ENCODE measurements at regions not wholly inside any gene's neighbourhood (a gene's known extent, or its start where the extent isn't known, plus 50 kb on each side); places are given as distances from the start of the nearest gene placed in this dataset.
"Not testable (repeated sequence)": the region's sequence is repeated elsewhere in the genome, so short reads cannot be mapped to it uniquely, and the experiment has no call there.

DNA sequence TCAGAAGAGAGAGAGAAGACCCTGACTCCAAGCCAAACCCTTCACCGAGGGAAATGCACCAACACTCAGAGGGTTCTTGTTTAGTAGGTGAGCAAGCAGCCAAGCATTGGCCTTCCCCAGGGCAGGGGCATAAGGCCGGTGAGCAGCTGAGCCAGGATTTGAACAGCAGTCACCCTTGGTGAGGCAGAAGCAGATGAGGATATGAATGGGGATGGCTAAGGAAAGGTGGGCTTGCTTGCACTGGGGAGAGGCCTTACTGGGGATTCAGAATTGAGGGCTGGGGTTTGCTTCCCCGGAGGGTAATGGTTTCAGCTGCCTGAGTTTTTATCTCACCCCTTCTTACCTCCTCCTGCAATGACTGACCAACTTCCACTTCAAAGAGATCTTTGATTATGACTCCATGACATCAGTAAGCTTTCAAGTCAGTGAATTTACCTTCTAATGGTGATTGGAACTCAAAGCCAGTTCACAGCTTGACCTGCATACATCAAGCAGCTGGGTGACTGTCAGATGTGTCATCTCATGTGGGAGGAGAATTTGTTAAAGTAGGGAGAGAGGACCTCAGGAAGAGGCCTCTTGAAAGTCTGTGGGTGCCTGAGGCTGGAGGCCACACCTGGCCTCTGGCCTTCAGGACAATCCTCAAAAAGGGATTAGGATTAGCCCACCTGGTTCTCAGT is 114.5 kb upstream of the PLGLB2 start:
- FAIRE-seq, result peak; percentile 75
- dilution Hi-C loops (cut with MboI; ENCODE audit: extremely low pct_ligation_motif_present, low sequenced_read_pairs), result not testable (repeated sequence)

DNA sequence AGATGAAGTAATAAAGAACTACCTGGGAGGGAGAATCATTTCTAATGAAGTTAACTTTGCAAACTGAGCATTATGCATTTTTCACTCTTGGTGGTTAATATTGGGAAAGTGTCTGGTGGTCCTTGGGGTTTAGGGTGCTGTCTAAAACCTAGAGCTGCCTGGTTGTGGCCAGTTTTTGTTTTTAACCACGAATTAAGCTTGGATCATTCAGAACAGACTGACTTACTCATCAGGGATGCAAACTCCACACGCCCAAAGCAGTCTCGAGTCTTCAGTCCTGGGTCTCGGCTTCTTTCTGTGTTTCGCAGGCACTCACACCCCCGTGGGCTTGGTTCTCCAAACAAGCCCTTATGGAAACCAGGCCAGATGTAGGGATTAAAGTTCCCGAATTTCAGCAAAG is 113.8 kb upstream of the PLGLB2 start:
- DNase-seq (ENCODE audit: low read depth, low spot score); H4K20me1 ChIP-seq (replicated peaks; ENCODE audit: control insufficient read depth, extremely low read depth, insufficient read depth, low read length); H3K27ac ChIP-seq (ENCODE audit: insufficient read depth, low read depth, low read length); intact Hi-C loops (cut with micrococcal nuclease); H3K27me3 ChIP-seq (ENCODE audit: control insufficient read depth in 2 of 2, insufficient read depth in 2 of 2, low read length in 2 of 2); POLR2A ChIA-PET; H2AFZ ChIP-seq (ENCODE audit: low read depth, low read length); H3K4me3 ChIP-seq (replicated peaks in 1 of 3; ENCODE audit: insufficient read depth in 1 of 3, low read depth in 1 of 3, low read length in 3 of 3); H3K9me3 ChIP-seq (replicated peaks; ENCODE audit: control insufficient read depth, insufficient read depth, low read length); FAIRE-seq; H3K4me2 ChIP-seq (ENCODE audit: insufficient read depth, low read length); H3K9me1 ChIP-seq (replicated peaks; ENCODE audit: control insufficient read depth, extremely low read depth, insufficient read depth, low read length); H3K4me1 ChIP-seq (ENCODE audit: control insufficient read depth, extremely low read depth, insufficient read depth, low read length); BruUV-seq (replicated peaks); H3K79me2 ChIP-seq (ENCODE audit: control insufficient read depth, insufficient read depth, low read length); H3K36me3 ChIP-seq (ENCODE audit: control insufficient read depth in 2 of 2, extremely low read depth in 1 of 2, insufficient read depth in 2 of 2, low read length in 2 of 2); CTCF ChIA-PET; H3K9ac ChIP-seq (replicated peaks; ENCODE audit: extremely low read depth, insufficient read depth, low read length); dilution Hi-C loops (cut with MboI; ENCODE audit: extremely low pct_ligation_motif_present, low sequenced_read_pairs): not testable (repeated sequence)

More for the DNA sequence above, 114.5 kb upstream of the PLGLB2 start:
- H3K9me3 ChIP-seq (replicated peaks; ENCODE audit: control insufficient read depth, insufficient read depth, low read length); H3K9ac ChIP-seq (replicated peaks; ENCODE audit: extremely low read depth, insufficient read depth, low read length); H3K4me2 ChIP-seq (ENCODE audit: insufficient read depth, low read length); H3K4me3 ChIP-seq (replicated peaks in 1 of 3; ENCODE audit: insufficient read depth in 1 of 3, low read depth in 1 of 3, low read length in 3 of 3); POLR2A ChIA-PET; H4K20me1 ChIP-seq (replicated peaks; ENCODE audit: control insufficient read depth, extremely low read depth, insufficient read depth, low read length); H3K27me3 ChIP-seq (ENCODE audit: control insufficient read depth in 2 of 2, insufficient read depth in 2 of 2, low read length in 2 of 2); DNase-seq (ENCODE audit: low read depth, low spot score); BruUV-seq (replicated peaks); H3K27ac ChIP-seq (ENCODE audit: insufficient read depth, low read depth, low read length); H3K36me3 ChIP-seq (ENCODE audit: control insufficient read depth in 2 of 2, extremely low read depth in 1 of 2, insufficient read depth in 2 of 2, low read length in 2 of 2); H2AFZ ChIP-seq (ENCODE audit: low read depth, low read length); H3K9me1 ChIP-seq (replicated peaks; ENCODE audit: control insufficient read depth, extremely low read depth, insufficient read depth, low read length); H3K4me1 ChIP-seq (ENCODE audit: control insufficient read depth, extremely low read depth, insufficient read depth, low read length); intact Hi-C loops (cut with micrococcal nuclease); H3K79me2 ChIP-seq (ENCODE audit: control insufficient read depth, insufficient read depth, low read length); CTCF ChIA-PET: not testable (repeated sequence)

DNA sequence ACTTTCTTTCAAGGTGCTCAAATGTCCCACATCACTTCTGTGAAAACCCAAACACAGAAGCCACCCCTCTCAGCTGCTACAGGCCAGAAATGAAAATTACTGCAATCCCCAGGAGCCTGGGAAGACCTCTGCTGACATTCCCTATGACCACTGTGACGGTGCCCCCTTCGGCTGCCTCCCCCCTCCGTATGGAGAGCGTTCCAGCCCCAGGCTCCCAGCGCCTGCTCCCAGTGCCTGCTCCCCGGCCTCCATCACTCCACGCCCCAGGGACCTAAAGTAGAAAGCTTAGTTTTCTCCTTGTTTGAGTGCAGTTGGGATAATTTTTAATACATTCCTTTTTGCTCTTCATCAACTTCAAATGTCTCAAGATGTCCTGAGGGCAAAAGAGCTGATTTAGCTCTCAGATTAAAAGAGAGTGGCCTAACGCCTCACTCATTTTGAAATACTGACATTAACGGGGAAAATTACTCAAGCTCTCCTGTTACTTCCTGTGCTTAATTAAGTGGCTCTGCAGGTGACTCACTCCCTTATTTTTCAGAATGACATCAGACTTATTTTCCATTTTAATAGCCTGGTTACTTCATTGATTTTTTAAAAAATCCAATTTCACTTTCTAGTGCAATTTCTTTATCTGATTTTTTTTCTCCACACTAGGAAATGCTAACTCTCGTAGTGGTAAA is 112.8 kb upstream of the PLGLB2 start:
- H3K4me2 ChIP-seq (ENCODE audit: insufficient read depth, low read length); POLR2A ChIA-PET; H3K4me3 ChIP-seq (replicated peaks in 1 of 3; ENCODE audit: insufficient read depth in 1 of 3, low read depth in 1 of 3, low read length in 3 of 3); CTCF ChIA-PET; H3K9me1 ChIP-seq (replicated peaks; ENCODE audit: control insufficient read depth, extremely low read depth, insufficient read depth, low read length); intact Hi-C loops (cut with micrococcal nuclease); H3K79me2 ChIP-seq (ENCODE audit: control insufficient read depth, insufficient read depth, low read length); H3K9me3 ChIP-seq (replicated peaks; ENCODE audit: control insufficient read depth, insufficient read depth, low read length); H3K4me1 ChIP-seq (ENCODE audit: control insufficient read depth, extremely low read depth, insufficient read depth, low read length); H3K36me3 ChIP-seq (ENCODE audit: control insufficient read depth in 2 of 2, extremely low read depth in 1 of 2, insufficient read depth in 2 of 2, low read length in 2 of 2); dilution Hi-C loops (cut with MboI; ENCODE audit: extremely low pct_ligation_motif_present, low sequenced_read_pairs); H2AFZ ChIP-seq (ENCODE audit: low read depth, low read length); H4K20me1 ChIP-seq (replicated peaks; ENCODE audit: control insufficient read depth, extremely low read depth, insufficient read depth, low read length); DNase-seq (ENCODE audit: low read depth, low spot score); H3K9ac ChIP-seq (replicated peaks; ENCODE audit: extremely low read depth, insufficient read depth, low read length); H3K27me3 ChIP-seq (ENCODE audit: control insufficient read depth in 2 of 2, insufficient read depth in 2 of 2, low read length in 2 of 2): not testable (repeated sequence)
- H3K27ac ChIP-seq (ENCODE audit: insufficient read depth, low read depth, low read length), result peak overlapping the region; percentile 41
- FAIRE-seq, result peak; percentile 72
- BruUV-seq (replicated peaks), result TSS peak; percentile 75

DNA sequence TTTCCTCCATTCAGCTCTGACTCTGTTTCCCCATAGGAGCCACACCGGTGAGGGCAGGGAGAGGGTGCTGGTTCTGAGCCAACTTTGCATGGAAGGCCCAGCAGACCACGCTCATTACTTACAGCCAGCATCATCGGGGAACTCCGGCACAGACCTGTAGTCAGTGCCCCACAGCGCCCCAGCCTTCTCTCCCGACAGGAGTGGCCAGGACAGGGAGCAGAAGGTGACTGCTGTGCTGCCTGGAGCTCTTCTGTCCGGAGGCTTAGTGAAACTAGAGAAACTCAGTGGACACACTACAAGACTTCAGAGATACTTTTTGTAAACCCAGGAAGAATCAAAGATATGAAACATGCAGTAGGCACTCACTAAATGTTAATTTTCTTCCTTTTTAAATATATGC is 111.6 kb upstream of the PLGLB2 start:
- FAIRE-seq, result peak; percentile 49
- BruUV-seq (replicated peaks); intact Hi-C loops (cut with micrococcal nuclease); H3K4me1 ChIP-seq (ENCODE audit: control insufficient read depth, extremely low read depth, insufficient read depth, low read length); H3K4me3 ChIP-seq (replicated peaks in 1 of 3; ENCODE audit: insufficient read depth in 1 of 3, low read depth in 1 of 3, low read length in 3 of 3); H3K9ac ChIP-seq (replicated peaks; ENCODE audit: extremely low read depth, insufficient read depth, low read length); dilution Hi-C loops (cut with MboI; ENCODE audit: extremely low pct_ligation_motif_present, low sequenced_read_pairs); CTCF ChIA-PET; H3K27me3 ChIP-seq (ENCODE audit: control insufficient read depth in 2 of 2, insufficient read depth in 2 of 2, low read length in 2 of 2); H3K4me2 ChIP-seq (ENCODE audit: insufficient read depth, low read length); H3K9me3 ChIP-seq (replicated peaks; ENCODE audit: control insufficient read depth, insufficient read depth, low read length); H4K20me1 ChIP-seq (replicated peaks; ENCODE audit: control insufficient read depth, extremely low read depth, insufficient read depth, low read length); H3K9me1 ChIP-seq (replicated peaks; ENCODE audit: control insufficient read depth, extremely low read depth, insufficient read depth, low read length); H3K79me2 ChIP-seq (ENCODE audit: control insufficient read depth, insufficient read depth, low read length); H2AFZ ChIP-seq (ENCODE audit: low read depth, low read length); DNase-seq (ENCODE audit: low read depth, low spot score); POLR2A ChIA-PET; H3K27ac ChIP-seq (ENCODE audit: insufficient read depth, low read depth, low read length); H3K36me3 ChIP-seq (ENCODE audit: control insufficient read depth in 2 of 2, extremely low read depth in 1 of 2, insufficient read depth in 2 of 2, low read length in 2 of 2): not testable (repeated sequence)
